ENCODE measurements at regions not wholly inside any gene's neighbourhood (a gene's known extent, or its start where the extent isn't known, plus 50 kb on each side); places are given as distances from the start of the nearest gene placed in this dataset.
"Not testable (repeated sequence)": the region's sequence is repeated elsewhere in the genome, so short reads cannot be mapped to it uniquely, and the experiment has no call there.

DNA sequence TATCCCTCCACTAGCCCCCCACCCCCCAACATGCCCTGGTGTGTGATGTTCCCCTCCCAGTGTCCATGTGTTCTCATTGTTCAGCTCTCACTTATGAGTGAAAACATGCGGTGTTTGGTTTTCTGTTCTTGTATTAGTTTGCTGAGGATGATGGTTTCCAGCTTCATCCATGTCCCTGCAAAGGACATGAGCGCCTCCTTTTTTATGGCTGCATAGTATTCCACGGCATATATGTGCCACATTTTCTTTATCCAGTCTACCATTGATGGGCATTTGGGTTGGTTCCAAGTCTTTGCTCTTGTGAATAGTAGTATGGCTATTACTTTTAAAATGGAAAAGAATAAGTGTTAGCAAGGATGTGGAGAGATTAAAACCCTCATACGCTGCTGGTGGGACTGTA is 50.8 kb upstream of the FAM171A1 start:
- not testable (repeated sequence) for H3K36me3 Mint-ChIP-seq (ENCODE audit: insufficient read depth); DNase-seq; ATAC-seq (replicated peaks); H3K4me1 Mint-ChIP-seq (ENCODE audit: low read depth in 2 of 2); H3K27ac Mint-ChIP-seq; H3K4me3 Mint-ChIP-seq; H3K9me3 Mint-ChIP-seq
- peaks cover 7 to 24% of the 10 kb centered on the region in 2 donors for H3K27me3 Mint-ChIP-seq
